A549 (cell line): ENCODE measurements at regions not wholly inside any gene's neighbourhood (a gene's known extent, or its start where the extent isn't known, plus 50 kb on each side); places are given as distances from the start of the nearest gene placed in this dataset.
"Not testable (repeated sequence)": the region's sequence is repeated elsewhere in the genome, so short reads cannot be mapped to it uniquely, and the experiment has no call there.

Experiments
- ATAC-seq, 2 experiments: fragments of 200-7000 bp in 1 of 2; fragments of >200 bp in 1 of 2; cut with Nextera tagmentation in 1 of 2; cut with Tn5 transposase in 1 of 2; 3 replicates each; pipeline versions ENCODE4 v1.8.0 to v1.9.1; 2018 to 2020; ENCODE audit warnings: mild to moderate bottlenecking in 1 of 2, moderate library complexity in 1 of 2
- CTCF ChIA-PET: fragments of 300-600 bp; sonication (Branson Sonifier 250); formaldehyde crosslinking; extraction: SDS; loops from one replicate; lab custom pipeline; 2021; ENCODE audit warnings: antibody characterized with exemption, inconsistent platforms; lab: Yijun Ruan, JAX
- POLR2A ChIA-PET: fragments of 350-600 bp; formaldehyde crosslinking; extraction: SDS; loops from one replicate; lab custom pipeline; 2021; ENCODE audit warnings: antibody characterized with exemption, inconsistent platforms; lab: Yijun Ruan, JAX
- DNase-seq, 2 experiments: peaks; one replicate each; pipeline versions ENCODE4 v3.0.0 to v3.0.0-alpha.2; 2011 to 2016; ENCODE audit warnings: low read depth in 1 of 2, low spot score in 1 of 2
- FAIRE-seq: peaks from 2 replicates; lab custom pipeline; 2011; peaks lifted over from hg19 to GRCh38; lab: Jason Lieb, UNC
- H3K27ac ChIP-seq, 2 experiments: fragments of >200 bp; sonication (Bioruptor Twin); formaldehyde crosslinking; 3 replicates each; pipeline ENCODE4 v1.5.1; 2016 to 2017
- H3K4me1 ChIP-seq: fragments of >200 bp; sonication (Bioruptor Twin); formaldehyde crosslinking; 3 replicates; pipeline ENCODE4 v1.6.1; 2016
- H3K4me2 ChIP-seq: fragments of >200 bp; sonication (Bioruptor Twin); formaldehyde crosslinking; 3 replicates; pipeline ENCODE4 v1.6.1; 2016
- H3K4me3 ChIP-seq: fragments of >200 bp; sonication (Bioruptor Twin); formaldehyde crosslinking; 3 replicates; pipeline ENCODE4 v1.5.1; 2016
- H3K9me3 ChIP-seq: fragments of >200 bp; sonication (Bioruptor Twin); formaldehyde crosslinking; 3 replicates; pipeline ENCODE4 v1.6.1; 2016
- CHD2 ChIP-seq: fragments of 150-350 bp; IDR thresholded peaks from 2 replicates; pipeline ENCODE4 v1.6.1; 2014; ENCODE audit warnings: low read length; ENCODE audit not compliant: partially characterized antibody
- E2F6 ChIP-seq: IDR thresholded peaks from 2 replicates; pipeline ENCODE4 v1.6.1; 2012; ENCODE audit warnings: low read depth, borderline replicate concordance
- EHF ChIP-seq: fragments of 250-450 bp; sonication (Bioruptor Pico); IDR thresholded peaks from 2 replicates; pipeline ENCODE4 v1.5.0; 2020; ENCODE audit warnings: mild to moderate bottlenecking
- EHMT2 ChIP-seq: fragments of 200-600 bp; sonication (generic); IDR thresholded peaks from 2 replicates; pipeline ENCODE4 v1.6.1; 2016; ENCODE audit warnings: antibody characterized with exemption, low read depth, mild to moderate bottlenecking, moderate library complexity
- ESRRA ChIP-seq: fragments of 150-350 bp; IDR thresholded peaks from 2 replicates; pipeline ENCODE4 v1.6.1; 2014; ENCODE audit warnings: mild to moderate bottlenecking, low read length, borderline replicate concordance
- HOXB13 ChIP-seq: fragments of 250-450 bp; sonication (Bioruptor Pico); IDR thresholded peaks from 2 replicates; pipeline ENCODE4 v1.5.0; 2020; ENCODE audit warnings: low read depth, mild to moderate bottlenecking, moderate library complexity
- JUN ChIP-seq, 2 experiments: fragments of >200 bp; sonication (Bioruptor Twin); formaldehyde crosslinking; IDR thresholded peaks; 2 replicates in 1 of 2; 3 replicates in 1 of 2; pipeline ENCODE4 v1.6.1; 2016 to 2017
- JUNB ChIP-seq: fragments of >200 bp; sonication (Bioruptor Twin); formaldehyde crosslinking; IDR thresholded peaks from 2 replicates; pipeline ENCODE4 v1.6.1; 2016
- NPAS2 ChIP-seq: fragments of 250-450 bp; sonication (Bioruptor Pico); IDR thresholded peaks from 2 replicates; pipeline ENCODE4 v1.8.0; 2022; ENCODE audit warnings: mild to moderate bottlenecking, moderate library complexity, borderline replicate concordance
- SMC3 ChIP-seq: fragments of >200 bp; sonication (Bioruptor Twin); formaldehyde crosslinking; IDR thresholded peaks from 3 replicates; pipeline ENCODE4 v1.6.1; 2018; ENCODE audit warnings: inconsistent platforms
- WGBS: methylation state at CpG from one replicate; pipeline ENCODE4 v1.1.6; 2017; ENCODE audit errors: missing lambda C conversion rate; 5-methylcytosine and 5-hydroxymethylcytosine counted together
- TF ChIP-seq, protein P1 (sequence below): fragments of 250-450 bp; sonication (Bioruptor Pico); IDR thresholded peaks from 2 replicates; pipeline ENCODE4 v1.5.0; 2021; ENCODE audit warnings: mild to moderate bottlenecking, moderate library complexity, borderline replicate concordance

DNA sequence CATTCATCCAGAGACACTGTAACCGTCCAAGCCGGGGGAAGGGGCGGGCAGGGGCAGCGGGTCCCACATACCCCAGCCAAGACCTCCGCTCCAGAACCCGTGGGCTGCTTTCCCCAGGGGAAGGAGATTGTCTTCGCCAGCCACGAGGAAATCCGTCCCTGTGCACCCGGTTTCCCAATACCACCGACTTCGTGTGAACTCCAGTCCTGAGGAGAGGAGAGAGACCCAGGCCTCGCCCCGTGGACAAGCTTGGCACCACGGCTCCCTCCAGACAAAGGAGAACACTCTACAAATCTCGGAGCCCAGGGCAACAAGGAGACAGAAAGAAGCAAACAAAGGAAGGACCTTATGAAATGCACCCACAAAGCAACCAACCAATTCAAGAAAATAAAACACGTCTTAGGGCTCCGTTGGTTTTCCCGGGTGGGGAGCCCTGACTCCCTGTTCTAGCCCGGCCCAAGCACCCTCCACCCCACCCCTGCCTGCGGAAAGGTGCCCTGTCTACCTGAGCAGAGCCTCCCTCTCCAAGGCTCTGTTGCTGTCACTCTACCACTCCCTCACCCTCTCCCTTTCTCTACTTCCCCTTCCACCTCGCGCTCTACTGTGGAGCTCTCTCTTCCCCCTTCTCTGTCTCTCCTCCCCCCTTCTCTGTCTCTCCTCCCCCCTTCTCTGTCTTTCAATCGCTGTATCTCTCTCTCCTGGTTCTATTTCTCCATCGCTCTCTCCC, 1382.8 kb upstream of the DEFB115 start:
- no peak overlapping the region for H3K4me2 ChIP-seq
- ChIA-PET POLR2A (no interaction called here), CTCF (no interaction called here)
- H3K4me1 ChIP-seq, result peaks cover 10% of the 10 kb centered on the region; the same call in 1 of the 3 replicates
- H3K27ac ChIP-seq, result no peak overlapping the region
- TF ChIP-seq E2F6, result no peak
- 60% methylated on average over 25 of the region's 25 CpGs for WGBS
- H3K4me3 ChIP-seq, result no peak overlapping the region
- DNase-seq, result no peak
- no peak for FAIRE-seq
- ATAC-seq, result no peak
- H3K9me3 ChIP-seq, result 0 out of 3 replicates have a peak, but pooled peaks cover 6% of the 10 kb centered on the region

GRCh38 chr20:29875321-29876083, 1382.0 kb upstream of the DEFB115 start:
- ATAC-seq, CTCF ChIA-PET, H3K9me3 ChIP-seq, POLR2A ChIA-PET, H3K4me3 ChIP-seq, FAIRE-seq, H3K27ac ChIP-seq, H3K4me2 ChIP-seq, H3K4me1 ChIP-seq, DNase-seq: not testable (repeated sequence)
- 64% methylated on average over 25 of the region's 27 CpGs for WGBS

DNA sequence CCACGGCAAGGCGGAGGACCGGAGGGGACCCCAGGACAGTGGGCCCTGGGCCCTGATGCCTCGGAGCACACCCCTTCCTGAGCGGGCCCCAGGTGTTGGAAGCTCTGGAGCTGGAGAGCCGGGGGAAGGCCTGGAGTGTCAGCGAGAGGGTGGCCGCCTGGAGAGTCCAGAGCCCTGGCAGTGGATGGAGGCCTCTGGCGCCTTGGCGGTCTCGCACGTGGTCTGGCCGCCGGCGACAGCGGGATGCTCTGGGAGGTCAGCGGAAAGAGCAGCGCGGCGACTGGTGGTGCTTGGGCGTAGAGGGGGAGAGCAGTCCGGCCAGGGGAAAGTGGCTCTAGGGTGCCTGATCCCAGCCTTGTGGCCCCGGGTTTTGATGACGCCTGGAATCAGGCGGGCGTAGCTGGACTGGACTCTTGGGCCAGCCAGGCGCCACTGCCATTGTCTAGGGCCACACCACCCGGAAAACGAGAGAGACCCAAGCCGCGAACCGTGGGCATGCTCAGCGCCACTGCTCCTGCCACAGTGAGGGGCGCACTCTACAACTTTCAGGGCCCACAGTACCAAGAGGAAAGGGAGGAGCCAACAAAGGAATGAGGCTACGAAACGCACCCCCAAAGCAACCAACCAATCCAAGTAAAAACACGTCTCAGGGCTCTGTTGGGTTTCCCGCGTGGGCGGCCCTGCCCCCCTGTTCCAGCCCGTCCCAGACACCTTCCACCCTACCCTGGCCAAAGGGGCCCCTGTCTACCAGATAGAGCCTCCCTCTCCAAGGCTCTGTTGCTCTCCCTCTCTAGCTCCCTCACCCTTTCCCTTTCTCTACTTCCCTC, 1381.2 kb upstream of the DEFB115 start:
- CTCF ChIA-PET, H3K4me1 ChIP-seq, DNase-seq, FAIRE-seq, H3K9me3 ChIP-seq, POLR2A ChIA-PET, ATAC-seq, H3K4me3 ChIP-seq, H3K4me2 ChIP-seq, H3K27ac ChIP-seq: not testable (repeated sequence)
- WGBS, result 79% methylated on average over 38 of the region's 41 CpGs

- DNase-seq (no peak), FAIRE-seq (no peak), ATAC-seq (no peak)
- peaks cover 10% of the 10 kb centered on the region; the same call in 1 of the 3 replicates for H3K4me1 ChIP-seq
- POLR2A ChIA-PET, result no interaction called here
- CTCF ChIA-PET, result no interaction called here
- TF ChIP-seq JUN (IDR thresholded peaks at IDR 0.05) (no peak), EHF (CRISPR knock-in tag) (no peak), CHD2 (no peak), ESRRA (no peak), EHMT2 (no peak), JUNB (no peak), HOXB13 (CRISPR knock-in tag) (no peak), SMC3 (no peak), NPAS2 (CRISPR knock-in tag) (no peak)
- TF ChIP-seq, protein P1, sequence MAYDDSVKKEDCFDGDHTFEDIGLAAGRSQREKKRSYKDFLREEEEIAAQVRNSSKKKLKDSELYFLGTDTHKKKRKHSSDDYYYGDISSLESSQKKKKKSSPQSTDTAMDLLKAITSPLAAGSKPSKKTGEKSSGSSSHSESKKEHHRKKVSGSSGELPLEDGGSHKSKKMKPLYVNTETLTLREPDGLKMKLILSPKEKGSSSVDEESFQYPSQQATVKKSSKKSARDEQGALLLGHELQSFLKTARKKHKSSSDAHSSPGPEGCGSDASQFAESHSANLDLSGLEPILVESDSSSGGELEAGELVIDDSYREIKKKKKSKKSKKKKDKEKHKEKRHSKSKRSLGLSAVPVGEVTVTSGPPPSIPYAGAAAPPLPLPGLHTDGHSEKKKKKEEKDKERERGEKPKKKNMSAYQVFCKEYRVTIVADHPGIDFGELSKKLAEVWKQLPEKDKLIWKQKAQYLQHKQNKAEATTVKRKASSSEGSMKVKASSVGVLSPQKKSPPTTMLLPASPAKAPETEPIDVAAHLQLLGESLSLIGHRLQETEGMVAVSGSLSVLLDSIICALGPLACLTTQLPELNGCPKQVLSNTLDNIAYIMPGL, result no peak
- no peak overlapping the region for H3K4me3 ChIP-seq
- no peak overlapping the region for H3K4me2 ChIP-seq
- 0 out of 3 replicates have a peak, but pooled peaks cover 7% of the 10 kb centered on the region for H3K9me3 ChIP-seq
- 69% methylated on average over 10 of the region's 10 CpGs for WGBS
- no peak overlapping the region for H3K27ac ChIP-seq
Measured at GRCh38 chr20:29876911-29877285, 1380.6 kb upstream of the DEFB115 start.

DNA sequence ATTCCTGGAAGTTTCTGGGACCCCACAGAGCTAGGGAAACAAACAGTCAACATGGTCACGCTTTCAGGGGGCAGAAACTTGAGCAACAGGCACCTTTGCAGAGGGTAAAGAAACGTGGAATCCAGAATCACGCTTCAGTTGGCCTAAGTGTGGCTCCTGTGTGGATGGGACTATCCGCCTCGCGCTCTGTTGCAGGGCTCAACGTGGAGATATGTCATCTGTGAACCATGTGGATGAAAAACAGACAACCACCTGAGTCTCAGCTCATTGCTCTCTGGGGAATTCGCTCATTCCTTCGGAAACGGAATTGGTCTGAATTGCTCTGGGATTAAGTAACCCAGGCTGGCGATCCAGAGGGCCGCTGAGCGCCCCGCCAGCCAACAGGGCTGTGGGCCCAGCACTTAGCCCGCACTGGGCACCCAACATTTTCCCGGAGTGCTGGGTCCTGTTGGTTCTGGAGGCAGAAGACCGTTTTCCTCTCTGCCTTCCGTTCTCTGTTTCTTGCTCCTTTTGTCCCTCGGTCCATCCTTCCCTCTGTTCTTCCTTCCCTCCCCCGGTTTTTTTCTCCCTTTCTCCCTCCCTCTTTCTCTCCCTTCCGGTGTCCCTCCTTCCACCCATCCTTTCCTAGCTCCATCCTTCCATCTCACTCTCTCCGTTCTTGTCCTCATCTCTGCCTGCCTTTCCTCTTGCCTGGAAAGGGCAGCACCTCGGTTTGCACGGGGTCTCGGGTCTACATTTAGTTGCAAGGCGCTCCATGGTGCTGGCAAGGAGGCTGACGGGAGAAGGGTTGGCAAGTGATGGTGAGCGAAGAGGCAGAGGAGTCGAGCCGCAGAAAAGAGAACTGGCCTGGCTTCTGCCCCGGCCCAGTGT, 1379.8 kb upstream of the DEFB115 start:
- ATAC-seq, DNase-seq, CTCF ChIA-PET, FAIRE-seq, H3K9me3 ChIP-seq, POLR2A ChIA-PET, H3K4me1 ChIP-seq: not testable (repeated sequence)
- 53% methylated on average over 31 of the region's 31 CpGs for WGBS
- Histone ChIP-seq H3K4me2 (peak overlapping the region; percentile 94), H3K4me3 (peak overlapping the region; percentile 63), H3K27ac (peak overlapping the region; percentile 72 to 80)
